Choroid plexus epithelial cell (primary cell): ENCODE measurements at regions not wholly inside any gene's neighbourhood (a gene's known extent, or its start where the extent isn't known, plus 50 kb on each side); places are given as distances from the start of the nearest gene placed in this dataset.

ENCODE experiments used
- DNase-seq: peaks from one replicate; pipeline ENCODE4 v3.0.0-alpha.2; 2010; ENCODE audit warnings: low read depth
- H3K4me3 ChIP-seq: 2 replicates; pipeline ENCODE4 v1.5.1; 2011; ENCODE audit warnings: low read depth, mild to moderate bottlenecking, control low read depth, low read length, moderate library complexity
- CTCF ChIP-seq: conservative IDR thresholded peaks from 2 replicates; pipeline ENCODE4 v1.5.1; 2011; ENCODE audit warnings: low read depth, mild to moderate bottlenecking, control low read depth, inconsistent platforms, low read length, moderate library complexity

- DNase-seq: no peak
- TF ChIP-seq CTCF: no peak
- no peak overlapping the region for H3K4me3 ChIP-seq
Measured at GRCh38 chr6:95846652-95847051, 169.1 kb upstream of the FUT9 start.

GRCh38 chr6:95847061-95847460 lies 168.7 kb upstream of the FUT9 start:
- no peak for DNase-seq
- TF ChIP-seq CTCF: no peak
- no peak overlapping the region for H3K4me3 ChIP-seq

- no peak for TF ChIP-seq CTCF
- no peak for DNase-seq
Measured at GRCh38 chr6:95848717-95849116, 167.1 kb upstream of the FUT9 start.

GRCh38 chr6:95856876-95857364 lies 158.9 kb upstream of the FUT9 start:
- H3K4me3 ChIP-seq: no peak overlapping the region
- TF ChIP-seq CTCF: no peak
- no peak for DNase-seq

More at GRCh38 chr6:95848717-95849116, 167.1 kb upstream of the FUT9 start:
- H3K4me3 ChIP-seq: no peak overlapping the region

- H3K4me3 ChIP-seq: no peak overlapping the region
- DNase-seq: no peak
- no peak for TF ChIP-seq CTCF
Measured at GRCh38 chr6:95865857-95866256, 149.9 kb upstream of the FUT9 start.

GRCh38 chr6:95866732-95867131 lies 149.0 kb upstream of the FUT9 start:
- TF ChIP-seq CTCF: peak; percentile 29
- no peak overlapping the region for H3K4me3 ChIP-seq
- peak; percentile 7 for DNase-seq

- no peak overlapping the region for H3K4me3 ChIP-seq
- TF ChIP-seq CTCF: no peak
- DNase-seq: no peak
Measured at GRCh38 chr6:95867205-95867604, 148.6 kb upstream of the FUT9 start.
